ENCODE measurements at regions not wholly inside any gene's neighbourhood (a gene's known extent, or its start where the extent isn't known, plus 50 kb on each side); places are given as distances from the start of the nearest gene placed in this dataset.

DNA sequence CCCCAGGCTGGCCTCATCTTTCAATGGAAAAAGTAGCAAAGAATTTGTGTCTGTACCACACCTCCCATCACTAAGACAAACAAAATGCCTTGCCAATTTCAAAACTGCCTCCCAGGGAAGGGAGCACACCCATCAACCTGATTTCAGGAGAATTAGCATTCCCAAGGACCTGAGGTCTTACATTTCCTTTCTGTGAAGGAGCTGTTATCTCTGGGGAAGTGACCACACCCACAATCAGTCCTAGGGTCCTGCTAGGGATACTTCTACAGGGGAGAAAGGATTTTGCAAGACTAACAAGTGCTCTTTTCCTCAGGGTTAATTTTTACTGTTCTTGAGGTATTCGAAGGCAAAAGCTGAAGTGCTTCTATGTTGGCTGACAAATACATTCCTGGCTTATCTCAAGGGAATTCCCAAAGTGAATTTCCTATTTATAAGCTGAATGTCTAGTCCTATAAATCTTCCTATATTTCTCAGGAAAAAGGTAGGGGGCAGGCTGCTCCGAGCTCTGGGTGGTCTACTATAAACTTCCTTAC is 97.4 kb upstream of the ITGA1 start:
- 31% methylated on average over 2 of the region's 2 CpGs for whole genome bisulfite sequencing (ENCODE audit: low lambda C conversion rate)
- TF ChIP-seq, protein P1, sequence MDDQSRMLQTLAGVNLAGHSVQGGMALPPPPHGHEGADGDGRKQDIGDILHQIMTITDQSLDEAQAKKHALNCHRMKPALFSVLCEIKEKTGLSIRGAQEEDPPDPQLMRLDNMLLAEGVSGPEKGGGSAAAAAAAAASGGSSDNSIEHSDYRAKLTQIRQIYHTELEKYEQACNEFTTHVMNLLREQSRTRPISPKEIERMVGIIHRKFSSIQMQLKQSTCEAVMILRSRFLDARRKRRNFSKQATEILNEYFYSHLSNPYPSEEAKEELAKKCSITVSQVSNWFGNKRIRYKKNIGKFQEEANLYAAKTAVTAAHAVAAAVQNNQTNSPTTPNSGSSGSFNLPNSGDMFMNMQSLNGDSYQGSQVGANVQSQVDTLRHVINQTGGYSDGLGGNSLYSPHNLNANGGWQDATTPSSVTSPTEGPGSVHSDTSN (IDR thresholded peaks at IDR 0.05), result 0 out of 2 replicates have a peak, but pooled peaks have one; percentile 42
- TF ChIP-seq TEAD4 (IDR thresholded peaks at IDR 0.05; ENCODE audit: borderline replicate concordance, insufficient read depth) (no peak), NFIC (IDR thresholded peaks at IDR 0.05; ENCODE audit: borderline replicate concordance) (peak; percentile 18; the same call in 1 of the 2 replicates)
- peaks cover 12 to 13% of the 10 kb centered on the region in 2 experiments for H3K4me1 ChIP-seq (ENCODE audit: control insufficient read depth in 1 of 2, insufficient read depth in 2 of 2, low read depth in 1 of 2, low read length in 1 of 2)
- peak overlapping the region; percentile 43 to 86; a peak in 2 of 4 replicates for H3K27ac ChIP-seq (ENCODE audit: low read depth in 2 of 2, low read length in 1 of 2)
- no peaks in the 10 kb centered on the region for H3K27me3 ChIP-seq (ENCODE audit: insufficient read depth)
- H3F3A ChIP-seq (replicated peaks; ENCODE audit: insufficient read depth), result peaks cover 7% of the 10 kb centered on the region
- H2AFZ ChIP-seq (ENCODE audit: low read depth), result no peak overlapping the region
- H3K4me3 ChIP-seq (ENCODE audit: low read depth in 2 of 2, low read length in 1 of 2), result no peak overlapping the region
- no peaks in the 10 kb centered on the region for H3K79me2 ChIP-seq (ENCODE audit: insufficient read depth)
- no peaks in the 10 kb centered on the region for H3K9me2 ChIP-seq
- no peak overlapping the region; the same call in 1 of the 2 replicates for H3K4me2 ChIP-seq
- H3K9me3 ChIP-seq, result no peaks in the 10 kb centered on the region
- H4K20me1 ChIP-seq (ENCODE audit: insufficient read depth), result no peaks in the 10 kb centered on the region
- ChIA-PET POLR2A (no interaction called here), CTCF (interaction anchor here (1.1 to 1.4 kb wide), 4 partner anchors 14 to 225 kb away, joined by 3 to 4 read pairs (median 4); partner anchors contain the start of genes ITGA1 and PELO)
- no peak for DNase-seq
- H3K36me3 ChIP-seq (replicated peaks in 1 of 2; ENCODE audit: control insufficient read depth in 1 of 2, insufficient read depth in 2 of 2, low read length in 1 of 2), result no peaks in the 10 kb centered on the region
- H3K9ac ChIP-seq, result no peak overlapping the region

- Histone ChIP-seq H3K36me3 (replicated peaks in 1 of 2; ENCODE audit: control insufficient read depth in 1 of 2, insufficient read depth in 2 of 2, low read length in 1 of 2) (no peaks in the 10 kb centered on the region), H3K79me2 (ENCODE audit: insufficient read depth) (no peaks in the 10 kb centered on the region), H3K4me3 (ENCODE audit: low read depth in 2 of 2, low read length in 1 of 2) (no peak overlapping the region), H3F3A (replicated peaks; ENCODE audit: insufficient read depth) (peaks cover 7% of the 10 kb centered on the region), H3K9me2 (no peaks in the 10 kb centered on the region), H3K27me3 (ENCODE audit: insufficient read depth) (no peaks in the 10 kb centered on the region), H2AFZ (ENCODE audit: low read depth) (no peak overlapping the region), H3K4me2 (peak overlapping the region; percentile 22; the same call in 1 of the 2 replicates), H4K20me1 (ENCODE audit: insufficient read depth) (no peaks in the 10 kb centered on the region), H3K27ac (ENCODE audit: low read depth in 2 of 2, low read length in 1 of 2) (peak overlapping the region; percentile 60 to 86; a peak in 3 of 4 replicates), H3K9ac (peak overlapping the region; percentile 18; the same call in 1 of the 2 replicates), H3K9me3 (no peaks in the 10 kb centered on the region), H3K4me1 (ENCODE audit: control insufficient read depth in 1 of 2, insufficient read depth in 2 of 2, low read depth in 1 of 2, low read length in 1 of 2) (peaks cover 6 to 13% of the 10 kb centered on the region in 2 experiments)
- DNase-seq, result no peak
- no peak for TF ChIP-seq USF2 (IDR thresholded peaks at IDR 0.05; ENCODE audit: borderline replicate concordance, low read depth, low read length)
- no peak for TF ChIP-seq SMC3 (IDR thresholded peaks at IDR 0.05; ENCODE audit: low read depth, low read length)
- TF ChIP-seq SIN3A (IDR thresholded peaks at IDR 0.05; ENCODE audit: borderline replicate concordance, low read depth, low read length), result no peak
- no peak for TF ChIP-seq EP300 (IDR thresholded peaks at IDR 0.05; ENCODE audit: borderline replicate concordance in 1 of 2, low read depth in 1 of 2, low read length in 1 of 2)
- no peak for TF ChIP-seq CTCF (IDR thresholded peaks at IDR 0.05)
- no peak for TF ChIP-seq FOXM1 (IDR thresholded peaks at IDR 0.05; ENCODE audit: low read depth)
- TF ChIP-seq, protein P2, sequence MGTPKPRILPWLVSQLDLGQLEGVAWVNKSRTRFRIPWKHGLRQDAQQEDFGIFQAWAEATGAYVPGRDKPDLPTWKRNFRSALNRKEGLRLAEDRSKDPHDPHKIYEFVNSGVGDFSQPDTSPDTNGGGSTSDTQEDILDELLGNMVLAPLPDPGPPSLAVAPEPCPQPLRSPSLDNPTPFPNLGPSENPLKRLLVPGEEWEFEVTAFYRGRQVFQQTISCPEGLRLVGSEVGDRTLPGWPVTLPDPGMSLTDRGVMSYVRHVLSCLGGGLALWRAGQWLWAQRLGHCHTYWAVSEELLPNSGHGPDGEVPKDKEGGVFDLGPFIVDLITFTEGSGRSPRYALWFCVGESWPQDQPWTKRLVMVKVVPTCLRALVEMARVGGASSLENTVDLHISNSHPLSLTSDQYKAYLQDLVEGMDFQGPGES (IDR thresholded peaks at IDR 0.05; ENCODE audit: low read depth, low read length), result no peak
- TF ChIP-seq, protein P3, sequence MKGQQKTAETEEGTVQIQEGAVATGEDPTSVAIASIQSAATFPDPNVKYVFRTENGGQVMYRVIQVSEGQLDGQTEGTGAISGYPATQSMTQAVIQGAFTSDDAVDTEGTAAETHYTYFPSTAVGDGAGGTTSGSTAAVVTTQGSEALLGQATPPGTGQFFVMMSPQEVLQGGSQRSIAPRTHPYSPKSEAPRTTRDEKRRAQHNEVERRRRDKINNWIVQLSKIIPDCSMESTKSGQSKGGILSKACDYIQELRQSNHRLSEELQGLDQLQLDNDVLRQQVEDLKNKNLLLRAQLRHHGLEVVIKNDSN (IDR thresholded peaks at IDR 0.05; ENCODE audit: borderline replicate concordance, low read depth), result no peak
- TF ChIP-seq NFIC (IDR thresholded peaks at IDR 0.05; ENCODE audit: borderline replicate concordance), result peak; percentile 33; the same call in 1 of the 2 replicates
- no peak for TF ChIP-seq NRF1 (IDR thresholded peaks at IDR 0.05; ENCODE audit: low read depth, low read length)
- TF ChIP-seq GATA2 (CRISPR knock-in tag; IDR thresholded peaks at IDR 0.05), result no peak
- TF ChIP-seq TCF12 (IDR thresholded peaks at IDR 0.05), result peak; percentile 5; the same call in 1 of the 2 replicates
- TF ChIP-seq MXI1 (IDR thresholded peaks at IDR 0.05; ENCODE audit: low read depth, low read length), result no peak
- no peak; the same call in 1 of the 2 replicates for TF ChIP-seq FOSL2 (IDR thresholded peaks at IDR 0.05; ENCODE audit: borderline replicate concordance, low read depth)
- ChIA-PET POLR2A (interaction anchor here (1.4 kb wide), 1 partner anchor 108 kb away, joined by 3 read pairs; no protein-coding TSS in a partner anchor), CTCF (interaction anchor here (1.3 to 1.5 kb wide), 2 partner anchors 97 to 226 kb away, joined by 5 read pairs; no protein-coding TSS in a partner anchor)
These were observed 95.7 kb upstream of the ITGA1 start for GRCh38 chr5:52692039-52692438.
